GM19324 (cell line): ENCODE measurements at regions not wholly inside any gene's neighbourhood (a gene's known extent, or its start where the extent isn't known, plus 50 kb on each side); places are given as distances from the start of the nearest gene placed in this dataset.

Experiments
- ATAC-seq: cut with Tn5 transposase; IDR thresholded peaks from one replicate; pipeline ENCODE4 v1.9.1; 2021; ENCODE audit warnings: mild to moderate bottlenecking, moderate library complexity; ENCODE audit not compliant: unreplicated experiment, low FRiP score

GRCh38 chr10:78182841-78183240 is 149.2 kb downstream of the RPS24 start:
- no peak for ATAC-seq

- ATAC-seq, result no peak
These were observed 151.4 kb downstream of the RPS24 start for GRCh38 chr10:78184851-78185692.

GRCh38 chr10:78185693-78186055 is 152.0 kb downstream of the RPS24 start:
- ATAC-seq, result no peak

GRCh38 chr10:78186572-78186971 is 152.9 kb downstream of the RPS24 start:
- no peak for ATAC-seq

- ATAC-seq, result no peak
These were observed 153.7 kb downstream of the RPS24 start for GRCh38 chr10:78187371-78187770.

- no peak for ATAC-seq
These were observed 154.8 kb downstream of the RPS24 start for GRCh38 chr10:78188446-78188845.

- ATAC-seq, result no peak
These were observed 156.6 kb downstream of the RPS24 start for GRCh38 chr10:78190051-78190825.

- ATAC-seq, result no peak
These were observed 157.6 kb downstream of the RPS24 start for GRCh38 chr10:78191301-78191700.

- ATAC-seq, result no peak
These were observed 159.5 kb downstream of the RPS24 start for GRCh38 chr10:78193189-78193588.

GRCh38 chr10:78194050-78194449 is 160.4 kb downstream of the RPS24 start:
- ATAC-seq, result no peak

GRCh38 chr10:78194539-78195402 is 161.1 kb downstream of the RPS24 start:
- ATAC-seq, result no peak

- ATAC-seq, result no peak
These were observed 162.7 kb downstream of the RPS24 start for GRCh38 chr10:78196396-78196795.

GRCh38 chr10:78196964-78197363 is 163.3 kb downstream of the RPS24 start:
- no peak for ATAC-seq

GRCh38 chr10:78197628-78198272 is 164.1 kb downstream of the RPS24 start:
- ATAC-seq, result no peak

GRCh38 chr10:78199005-78199725 is 165.5 kb downstream of the RPS24 start:
- no peak for ATAC-seq

- no peak for ATAC-seq
These were observed 166.1 kb downstream of the RPS24 start for GRCh38 chr10:78199759-78200158.

- no peak for ATAC-seq
These were observed 167.0 kb downstream of the RPS24 start for GRCh38 chr10:78200686-78201085.

GRCh38 chr10:78202386-78202785 is 168.7 kb downstream of the RPS24 start:
- ATAC-seq, result no peak

- ATAC-seq, result no peak
These were observed 170.5 kb downstream of the RPS24 start for GRCh38 chr10:78203915-78204818.
